T-cell (primary cell): ENCODE measurements at regions not wholly inside any gene's neighbourhood (a gene's known extent, or its start where the extent isn't known, plus 50 kb on each side); places are given as distances from the start of the nearest gene placed in this dataset.
"Not testable (repeated sequence)": the region's sequence is repeated elsewhere in the genome, so short reads cannot be mapped to it uniquely, and the experiment has no call there.

ENCODE experiments used
- ATAC-seq, 4 experiments: fragments of 200-7000 bp in 3 of 4; fragments of 150-1000 bp in 1 of 4; cut with Tn5 transposase; replicated peaks in 1 of 4; 1 replicate in 3 of 4; 2 replicates in 1 of 4; pipeline ENCODE4 v1.10.0; 2021; ENCODE audit warnings: moderate library complexity in 3 of 4, mild to moderate bottlenecking in 2 of 4, moderate number of reproducible peaks in 1 of 4
- CTCF ChIA-PET, 2 donors: fragments of 300-600 bp; sonication (Branson Sonifier 250); formaldehyde crosslinking; loops; one replicate each; lab custom pipeline; 2022; ENCODE audit warnings: antibody characterized with exemption in 2 of 2; lab: Charles Lee
- POLR2A ChIA-PET, 2 donors: fragments of 300-600 bp; sonication (Branson Sonifier 250); formaldehyde crosslinking; loops; one replicate each; lab custom pipeline; 2022; ENCODE audit warnings: antibody characterized with exemption in 2 of 2; lab: Charles Lee
- DNase-seq, 35 experiments: peaks; one replicate each; pipeline versions ENCODE4 v3.0.0 to v3.0.0-alpha.2; 2013 to 2023
- H3K27ac ChIP-seq: one replicate; pipeline ENCODE4 v1.5.1; 2013; ENCODE audit warnings: low read length
- H3K27me3 ChIP-seq, 2 experiments: replicated peaks in 1 of 2; 1 replicate in 1 of 2; 2 replicates in 1 of 2; pipeline versions ENCODE4 v1.6.1 to v1.7.0; 2013; ENCODE audit warnings: low read length in 1 of 2, mixed read lengths in 1 of 2; ENCODE audit not compliant: control insufficient read depth in 2 of 2, insufficient read depth in 2 of 2; ENCODE audit errors: extremely low read depth in 1 of 2
- H3K36me3 ChIP-seq, 2 donors: 1 replicate in 1 of 2; 2 replicates in 1 of 2; pipeline versions ENCODE4 v1.6.1 to v1.7.0; 2013; ENCODE audit warnings: low read length in 1 of 2; ENCODE audit not compliant: control insufficient read depth in 2 of 2, insufficient read depth in 1 of 2; ENCODE audit errors: extremely low read depth in 1 of 2
- H3K4me1 ChIP-seq, 2 experiments: 1 replicate in 1 of 2; 2 replicates in 1 of 2; pipeline versions ENCODE4 v1.6.1 to v1.7.0; 2013; ENCODE audit warnings: low read length in 2 of 2, mixed read lengths in 1 of 2; ENCODE audit not compliant: insufficient read depth in 2 of 2, control insufficient read depth in 1 of 2; ENCODE audit errors: extremely low read depth in 1 of 2
- H3K4me3 ChIP-seq, 2 donors: 1 replicate in 1 of 2; 2 replicates in 1 of 2; pipeline versions ENCODE4 v1.5.1 to v1.7.0; 2013; ENCODE audit warnings: mild to moderate bottlenecking in 2 of 2, low read length in 1 of 2, moderate library complexity in 1 of 2; ENCODE audit not compliant: control insufficient read depth in 1 of 2; ENCODE audit errors: extremely low read depth in 1 of 2
- H3K9me3 ChIP-seq: 2 replicates; pipeline ENCODE4 v1.7.0; 2013
- H3K27ac Mint-ChIP-seq, 2 donors: one replicate each; pipeline ENCODE4 v1.8.0; 2020 to 2021; ENCODE audit warnings: mild to moderate bottlenecking in 2 of 2, mixed read lengths in 2 of 2
- H3K27me3 Mint-ChIP-seq, 2 donors: one replicate each; pipeline ENCODE4 v1.8.0; 2021 to 2022; ENCODE audit warnings: mixed read lengths in 2 of 2
- H3K36me3 Mint-ChIP-seq: one replicate; pipeline ENCODE4 v1.8.0; 2021; ENCODE audit warnings: mixed read lengths
- H3K4me1 Mint-ChIP-seq, 3 donors: one replicate each; pipeline ENCODE4 v1.8.0; 2020 to 2022; ENCODE audit warnings: mixed read lengths in 3 of 3, mild to moderate bottlenecking in 1 of 3
- H3K4me3 Mint-ChIP-seq, 3 donors: one replicate each; pipeline ENCODE4 v1.8.0; 2020 to 2022; ENCODE audit warnings: mild to moderate bottlenecking in 3 of 3, mixed read lengths in 3 of 3, moderate library complexity in 3 of 3
- H3K9me3 Mint-ChIP-seq, 3 donors: one replicate each; pipeline ENCODE4 v1.8.0; 2020 to 2022; ENCODE audit warnings: mixed read lengths in 3 of 3
- WGBS: methylation state at CpG from one replicate; pipeline ENCODE4 v1.1.5; 2013; ENCODE audit warnings: missing lambda C conversion rate; ENCODE audit not compliant: insufficient coverage; 5-methylcytosine and 5-hydroxymethylcytosine counted together

- H3K4me1 Mint-ChIP-seq: peaks cover 0 to under 1% (median 0%) of the 10 kb centered on the region in 3 donors
- H3K4me3 Mint-ChIP-seq: no peak overlapping the region
- H3K36me3 ChIP-seq: no peaks in the 10 kb centered on the region
- CTCF ChIA-PET: interaction anchor here (0.6 to 0.9 kb wide), 2 partner anchors 9 to 1168 kb away, joined by 5 to 7 read pairs; no protein-coding TSS in a partner anchor
- POLR2A ChIA-PET: no interaction called here
- H3K27ac ChIP-seq: no peak overlapping the region
- H3K4me1 ChIP-seq: no peaks in the 10 kb centered on the region
- no peaks in the 10 kb centered on the region for H3K9me3 Mint-ChIP-seq
- peaks cover 0 to 10% of the 10 kb centered on the region in 2 experiments for H3K27me3 ChIP-seq
- H3K27me3 Mint-ChIP-seq: peaks cover 8 to 11% of the 10 kb centered on the region in 2 donors
- DNase-seq (no peak), ATAC-seq (no peak)
- no CpG with 5 or more reads among the region's 2 CpGs for WGBS
- no peaks in the 10 kb centered on the region for H3K36me3 Mint-ChIP-seq
- no peaks in the 10 kb centered on the region for H3K9me3 ChIP-seq
- no peak overlapping the region for H3K27ac Mint-ChIP-seq
- H3K4me3 ChIP-seq: no peak overlapping the region
These were observed 72.6 kb upstream of the ZNF92 start for GRCh38 chr7:65301007-65301406.

GRCh38 chr7:65295409-65295808 is 78.2 kb upstream of the ZNF92 start:
- ChIA-PET POLR2A (no interaction called here), CTCF (no interaction called here)
- no peak overlapping the region for H3K27ac Mint-ChIP-seq
- ATAC-seq: no peak
- DNase-seq: no peak
- H3K27ac ChIP-seq: no peak overlapping the region
- no peaks in the 10 kb centered on the region for H3K4me1 ChIP-seq
- H3K36me3 Mint-ChIP-seq: no peaks in the 10 kb centered on the region
- H3K4me3 ChIP-seq: no peak overlapping the region
- no peaks in the 10 kb centered on the region for H3K9me3 Mint-ChIP-seq
- H3K27me3 Mint-ChIP-seq: peaks cover 4 to 8% of the 10 kb centered on the region in 2 donors
- H3K27me3 ChIP-seq: peaks cover 0 to 7% of the 10 kb centered on the region in 2 experiments
- 100% methylated on average over 1 of the region's 2 CpGs for WGBS
- no peak overlapping the region for H3K4me3 Mint-ChIP-seq
- H3K36me3 ChIP-seq: no peaks in the 10 kb centered on the region
- H3K9me3 ChIP-seq: no peaks in the 10 kb centered on the region
- H3K4me1 Mint-ChIP-seq: peaks cover 0 to 10% (median 0%) of the 10 kb centered on the region in 3 donors

- H3K36me3 ChIP-seq, H3K9me3 ChIP-seq, H3K27ac ChIP-seq, H3K4me3 Mint-ChIP-seq, H3K9me3 Mint-ChIP-seq, H3K36me3 Mint-ChIP-seq, H3K27ac Mint-ChIP-seq, ATAC-seq, H3K4me3 ChIP-seq, H3K4me1 Mint-ChIP-seq, H3K4me1 ChIP-seq, POLR2A ChIA-PET, DNase-seq, H3K27me3 ChIP-seq, CTCF ChIA-PET, H3K27me3 Mint-ChIP-seq: not testable (repeated sequence)
- 97% methylated on average over 8 of the region's 9 CpGs for WGBS
These were observed 83.3 kb upstream of the ZNF92 start for GRCh38 chr7:65290340-65290739.

- no peak overlapping the region for H3K4me3 Mint-ChIP-seq
These were observed 86.6 kb upstream of the ZNF92 start for GRCh38 chr7:65287023-65287422.

GRCh38 chr7:65285906-65286864 is 87.5 kb upstream of the ZNF92 start:
- CTCF ChIA-PET: interaction anchor here in 1 of 2 donors (1.2 kb wide), 1 partner anchor 22 kb away, joined by 4 read pairs; no protein-coding TSS in a partner anchor
- no peak for ATAC-seq
- no CpG with 5 or more reads among the region's 3 CpGs for WGBS

More at GRCh38 chr7:65287023-65287422, 86.6 kb upstream of the ZNF92 start:
- Mint-ChIP-seq H3K4me1 (no peaks in the 10 kb centered on the region), H3K27me3 (peaks cover 4 to 5% of the 10 kb centered on the region in 2 donors), H3K9me3 (peaks cover 0 to 4% (median under 1%) of the 10 kb centered on the region in 3 donors), H3K36me3 (no peaks in the 10 kb centered on the region), H3K27ac (no peak overlapping the region)
- DNase-seq: no peak
- WGBS: no CpG with 5 or more reads among the region's 4 CpGs
- Histone ChIP-seq H3K27ac (no peak overlapping the region), H3K9me3 (no peaks in the 10 kb centered on the region), H3K4me3 (no peak overlapping the region), H3K27me3 (no peaks in the 10 kb centered on the region), H3K36me3 (no peaks in the 10 kb centered on the region), H3K4me1 (no peaks in the 10 kb centered on the region)
- POLR2A ChIA-PET: no interaction called here
- CTCF ChIA-PET: no interaction called here
- no peak for ATAC-seq

GRCh38 chr7:65285241-65285640 is 88.4 kb upstream of the ZNF92 start:
- CTCF ChIA-PET: interaction anchor here in 1 of 2 donors (1.2 kb wide), 1 partner anchor 23 kb away, joined by 4 read pairs; no protein-coding TSS in a partner anchor
- H3K27me3 Mint-ChIP-seq: peaks cover 17 to 22% of the 10 kb centered on the region in 2 donors
- H3K4me1 Mint-ChIP-seq, H3K27ac Mint-ChIP-seq, H3K9me3 Mint-ChIP-seq, DNase-seq, H3K9me3 ChIP-seq, H3K27ac ChIP-seq, H3K36me3 ChIP-seq, H3K36me3 Mint-ChIP-seq, H3K4me3 Mint-ChIP-seq, H3K4me1 ChIP-seq, H3K27me3 ChIP-seq, ATAC-seq, POLR2A ChIA-PET, H3K4me3 ChIP-seq: not testable (repeated sequence)
- WGBS: no CpG with 5 or more reads among the region's 2 CpGs

More at GRCh38 chr7:65285906-65286864, 87.5 kb upstream of the ZNF92 start:
- Histone ChIP-seq H3K9me3 (no peaks in the 10 kb centered on the region), H3K27ac (no peak overlapping the region), H3K4me3 (no peak overlapping the region), H3K27me3 (no peaks in the 10 kb centered on the region), H3K36me3 (no peaks in the 10 kb centered on the region), H3K4me1 (no peaks in the 10 kb centered on the region)
- Mint-ChIP-seq H3K9me3 (peaks cover 0 to 4% (median 3%) of the 10 kb centered on the region in 3 donors), H3K27me3 (peaks cover 13 to 14% of the 10 kb centered on the region in 2 donors), H3K4me3 (no peak overlapping the region), H3K4me1 (no peaks in the 10 kb centered on the region), H3K27ac (no peak overlapping the region), H3K36me3 (no peaks in the 10 kb centered on the region)
- no peak for DNase-seq
- POLR2A ChIA-PET: no interaction called here
